ENCODE measurements at regions not wholly inside any gene's neighbourhood (a gene's known extent, or its start where the extent isn't known, plus 50 kb on each side); places are given as distances from the start of the nearest gene placed in this dataset.

- DNase-seq = no peak
- no peaks in the 10 kb centered on the region for H3K36me3 ChIP-seq
- H3K27me3 ChIP-seq = no peaks in the 10 kb centered on the region
- no peak overlapping the region for H3K4me3 ChIP-seq
- H3K27ac ChIP-seq = no peak overlapping the region
- TF ChIP-seq POLR2A (IDR thresholded peaks at IDR 0.05) (no peak), CTCF (IDR thresholded peaks at IDR 0.05) (no peak)
- no peaks in the 10 kb centered on the region for H3K9me3 ChIP-seq
- H3K4me1 ChIP-seq = no peaks in the 10 kb centered on the region
Observed at GRCh38 chrX:4450177-4450576, 736.7 kb upstream of the PRKX start.

DNA sequence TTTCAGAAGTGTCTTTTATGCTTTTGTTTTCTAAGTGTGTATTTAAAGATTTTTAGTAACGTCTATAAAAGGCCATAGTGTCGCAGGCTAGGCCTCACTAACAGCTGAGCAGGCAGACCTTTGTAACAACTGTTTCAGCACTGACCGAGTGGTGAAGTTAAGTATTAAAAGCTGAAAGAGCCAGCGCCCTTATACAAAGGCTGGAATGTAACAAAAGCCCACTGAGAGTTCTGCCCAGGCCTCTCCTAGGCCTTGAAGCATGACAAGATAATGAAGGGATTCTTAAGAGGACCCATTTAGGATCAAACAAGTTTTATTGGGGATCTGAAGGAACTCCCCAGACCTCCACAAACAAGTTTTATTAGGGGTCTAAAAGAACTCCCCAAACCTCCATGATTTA is 722.5 kb upstream of the PRKX start:
- Histone ChIP-seq H3K4me1 (no peaks in the 10 kb centered on the region), H3K9me3 (no peaks in the 10 kb centered on the region), H3K27ac (no peak overlapping the region), H3K36me3 (no peaks in the 10 kb centered on the region), H3K4me3 (no peak overlapping the region), H3K27me3 (no peaks in the 10 kb centered on the region)
- no peak for TF ChIP-seq POLR2A (IDR thresholded peaks at IDR 0.05)
- no peak for TF ChIP-seq CTCF (IDR thresholded peaks at IDR 0.05)
- DNase-seq = no peak

GRCh38 chrX:4397471-4397870 is 684.0 kb upstream of the PRKX start:
- H3K4me3 ChIP-seq = no peak overlapping the region
- no peak overlapping the region for H3K27ac ChIP-seq
- H3K27me3 ChIP-seq = no peaks in the 10 kb centered on the region
- H3K9me3 ChIP-seq = no peaks in the 10 kb centered on the region
- no peaks in the 10 kb centered on the region for H3K4me1 ChIP-seq
- H3K36me3 ChIP-seq = no peaks in the 10 kb centered on the region
- DNase-seq = no peak
- TF ChIP-seq CTCF (IDR thresholded peaks at IDR 0.05) (no peak), POLR2A (IDR thresholded peaks at IDR 0.05) (no peak)

DNA sequence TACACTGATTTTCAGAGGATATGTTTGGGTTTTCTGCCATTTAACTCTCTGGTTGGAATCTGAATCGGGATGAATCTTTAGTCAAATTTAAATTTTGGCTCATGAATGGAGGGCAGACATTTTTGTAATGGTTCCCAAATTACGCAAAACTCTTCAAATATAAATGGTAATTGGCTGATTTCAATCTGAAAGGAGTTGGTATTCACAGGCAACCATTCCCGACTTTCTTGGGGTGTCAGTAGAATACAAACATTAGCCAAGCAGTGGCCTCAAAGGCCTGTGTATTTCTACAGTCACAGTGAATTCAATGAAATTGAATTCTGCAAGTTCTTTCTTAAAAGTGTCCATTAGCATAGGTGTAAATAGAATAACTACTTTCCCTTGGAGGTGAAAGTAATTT is 668.8 kb upstream of the PRKX start:
- no peak for DNase-seq
- Histone ChIP-seq H3K27ac (no peak overlapping the region), H3K4me1 (no peaks in the 10 kb centered on the region), H3K9me3 (no peaks in the 10 kb centered on the region), H3K36me3 (no peaks in the 10 kb centered on the region), H3K4me3 (no peak overlapping the region), H3K27me3 (no peaks in the 10 kb centered on the region)
- TF ChIP-seq POLR2A (IDR thresholded peaks at IDR 0.05) = no peak
- TF ChIP-seq CTCF (IDR thresholded peaks at IDR 0.05) = no peak

DNA sequence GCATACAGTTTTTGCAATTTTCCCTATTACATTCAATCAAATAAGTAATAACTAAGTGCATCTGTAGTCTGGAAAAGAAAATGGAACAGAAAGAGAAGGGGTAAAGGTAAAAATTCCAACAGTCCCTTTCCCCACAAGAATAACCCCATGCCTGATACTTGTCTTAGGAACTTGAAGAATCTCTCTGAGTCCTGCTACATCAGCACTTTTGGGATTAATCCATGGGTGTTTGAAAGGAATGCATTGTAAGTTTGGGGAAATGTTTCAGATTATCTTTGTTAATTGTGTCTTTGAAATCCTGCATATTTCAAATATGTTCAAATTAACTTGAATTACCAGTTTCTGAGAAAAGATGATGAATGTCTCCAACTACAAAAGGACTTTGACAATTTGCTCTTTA is 667.3 kb upstream of the PRKX start:
- Histone ChIP-seq H3K4me3 (no peak overlapping the region), H3K4me1 (no peaks in the 10 kb centered on the region), H3K36me3 (no peaks in the 10 kb centered on the region), H3K27ac (no peak overlapping the region), H3K9me3 (no peaks in the 10 kb centered on the region), H3K27me3 (no peaks in the 10 kb centered on the region)
- TF ChIP-seq POLR2A (IDR thresholded peaks at IDR 0.05) (no peak), CTCF (IDR thresholded peaks at IDR 0.05) (no peak)
- DNase-seq = no peak

GRCh38 chrX:4379071-4379470 is 665.6 kb upstream of the PRKX start:
- no peak overlapping the region for H3K27ac ChIP-seq
- no peaks in the 10 kb centered on the region for H3K9me3 ChIP-seq
- H3K4me3 ChIP-seq = no peak overlapping the region

More at GRCh38 chrX:4379071-4379470, 665.6 kb upstream of the PRKX start:
- no peak for DNase-seq
- Histone ChIP-seq H3K27me3 (no peaks in the 10 kb centered on the region), H3K4me1 (no peaks in the 10 kb centered on the region), H3K36me3 (no peaks in the 10 kb centered on the region)
- TF ChIP-seq CTCF (IDR thresholded peaks at IDR 0.05) (no peak), POLR2A (IDR thresholded peaks at IDR 0.05) (no peak)

All from Peyer's patch (tissue), 4 donors.